ENCODE measurements at regions not wholly inside any gene's neighbourhood (a gene's known extent, or its start where the extent isn't known, plus 50 kb on each side); places are given as distances from the start of the nearest gene placed in this dataset.

DNA sequence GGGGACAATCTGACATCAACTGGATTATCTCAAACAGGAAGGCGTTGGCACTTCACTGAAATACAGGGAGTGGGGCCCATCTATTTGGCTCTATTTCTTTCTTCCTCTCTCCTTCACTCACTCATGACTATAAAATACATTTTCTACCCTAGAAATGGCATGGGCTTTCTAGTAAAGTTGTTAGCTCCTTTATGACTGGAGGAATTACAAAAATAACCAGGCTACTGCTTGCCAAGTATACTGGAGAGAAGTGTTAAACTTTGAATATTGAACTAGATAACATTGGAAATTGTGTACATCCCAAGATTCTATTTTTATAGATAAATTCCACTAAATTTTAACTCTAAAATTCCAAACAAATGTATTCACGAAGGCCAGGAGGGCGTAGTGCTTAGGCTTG lies 255.7 kb upstream of the SORCS1 start:
- H3K27ac Mint-ChIP-seq, result no peak overlapping the region
- no peaks in the 10 kb centered on the region for H3K27me3 Mint-ChIP-seq
- H3K4me3 Mint-ChIP-seq, result no peak overlapping the region
- ChIA-PET POLR2A (no interaction called here), CTCF (no interaction called here)
- DNase-seq (no peak), ATAC-seq (ENCODE audit: low read depth) (no peak)
- peaks cover 11% of the 10 kb centered on the region for H3K4me1 Mint-ChIP-seq
- no peaks in the 10 kb centered on the region for H3K36me3 Mint-ChIP-seq (ENCODE audit: low read depth)
- no peaks in the 10 kb centered on the region for H3K9me3 Mint-ChIP-seq
- TF ChIP-seq, protein P1, sequence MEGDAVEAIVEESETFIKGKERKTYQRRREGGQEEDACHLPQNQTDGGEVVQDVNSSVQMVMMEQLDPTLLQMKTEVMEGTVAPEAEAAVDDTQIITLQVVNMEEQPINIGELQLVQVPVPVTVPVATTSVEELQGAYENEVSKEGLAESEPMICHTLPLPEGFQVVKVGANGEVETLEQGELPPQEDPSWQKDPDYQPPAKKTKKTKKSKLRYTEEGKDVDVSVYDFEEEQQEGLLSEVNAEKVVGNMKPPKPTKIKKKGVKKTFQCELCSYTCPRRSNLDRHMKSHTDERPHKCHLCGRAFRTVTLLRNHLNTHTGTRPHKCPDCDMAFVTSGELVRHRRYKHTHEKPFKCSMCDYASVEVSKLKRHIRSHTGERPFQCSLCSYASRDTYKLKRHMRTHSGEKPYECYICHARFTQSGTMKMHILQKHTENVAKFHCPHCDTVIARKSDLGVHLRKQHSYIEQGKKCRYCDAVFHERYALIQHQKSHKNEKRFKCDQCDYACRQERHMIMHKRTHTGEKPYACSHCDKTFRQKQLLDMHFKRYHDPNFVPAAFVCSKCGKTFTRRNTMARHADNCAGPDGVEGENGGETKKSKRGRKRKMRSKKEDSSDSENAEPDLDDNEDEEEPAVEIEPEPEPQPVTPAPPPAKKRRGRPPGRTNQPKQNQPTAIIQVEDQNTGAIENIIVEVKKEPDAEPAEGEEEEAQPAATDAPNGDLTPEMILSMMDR (IDR thresholded peaks at IDR 0.05), result no peak
- intact Hi-C loops (cut with micrococcal nuclease), result no loop called here

DNA sequence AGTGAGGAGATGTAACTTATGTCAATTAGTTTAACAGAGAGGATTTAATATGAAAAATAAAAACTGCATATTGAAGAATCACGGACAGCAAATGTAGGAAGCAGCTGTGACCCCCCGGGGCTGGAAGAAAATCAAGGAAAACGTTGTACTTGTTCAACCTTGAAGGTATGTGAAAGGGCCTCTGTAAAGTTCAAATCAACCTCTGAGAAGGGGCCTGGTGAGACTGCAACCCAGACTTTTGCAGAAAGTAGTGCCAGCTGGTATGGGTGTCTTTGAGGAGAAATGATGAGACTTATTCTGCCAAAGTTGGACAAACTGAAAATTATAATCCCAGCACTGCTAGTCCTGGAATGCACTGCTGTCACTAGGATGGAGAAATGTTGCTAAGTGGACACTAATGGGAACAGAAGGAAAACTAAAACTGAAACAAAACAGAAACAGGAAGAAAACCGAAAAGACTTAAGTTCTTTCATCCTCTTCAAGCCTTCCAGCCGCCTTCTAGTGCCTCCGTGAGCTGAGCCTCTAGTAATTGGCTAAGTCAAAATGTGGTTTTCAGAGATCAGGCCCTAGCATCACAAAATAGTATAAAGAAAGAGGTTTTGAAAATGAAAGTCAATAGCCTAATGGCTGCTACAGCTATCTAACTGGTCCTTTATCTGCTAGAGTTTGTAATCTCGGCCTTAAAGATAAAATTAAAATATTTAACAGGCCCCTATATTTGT lies 253.7 kb upstream of the SORCS1 start:
- H3K9me3 Mint-ChIP-seq, result no peaks in the 10 kb centered on the region
- no peak for DNase-seq
- CTCF ChIA-PET, result no interaction called here
- intact Hi-C loops (cut with micrococcal nuclease), result loop anchor here (5.0 to 10.0 kb wide), 2 partner anchors 59 to 267 kb away; no protein-coding TSS in a partner anchor
- H3K27ac Mint-ChIP-seq, result peak overlapping the region; percentile 56
- no peaks in the 10 kb centered on the region for H3K27me3 Mint-ChIP-seq
- H3K36me3 Mint-ChIP-seq (ENCODE audit: low read depth), result no peaks in the 10 kb centered on the region
- peak overlapping the region; percentile 2 for H3K4me3 Mint-ChIP-seq
- POLR2A ChIA-PET, result interaction anchor here (0.5 kb wide), 1 partner anchor 15 kb away, joined by 7 read pairs; no protein-coding TSS in a partner anchor
- peaks cover 16% of the 10 kb centered on the region for H3K4me1 Mint-ChIP-seq
- TF ChIP-seq, protein P1 (IDR thresholded peaks at IDR 0.05), result no peak
- no peak for ATAC-seq (ENCODE audit: low read depth)

DNA sequence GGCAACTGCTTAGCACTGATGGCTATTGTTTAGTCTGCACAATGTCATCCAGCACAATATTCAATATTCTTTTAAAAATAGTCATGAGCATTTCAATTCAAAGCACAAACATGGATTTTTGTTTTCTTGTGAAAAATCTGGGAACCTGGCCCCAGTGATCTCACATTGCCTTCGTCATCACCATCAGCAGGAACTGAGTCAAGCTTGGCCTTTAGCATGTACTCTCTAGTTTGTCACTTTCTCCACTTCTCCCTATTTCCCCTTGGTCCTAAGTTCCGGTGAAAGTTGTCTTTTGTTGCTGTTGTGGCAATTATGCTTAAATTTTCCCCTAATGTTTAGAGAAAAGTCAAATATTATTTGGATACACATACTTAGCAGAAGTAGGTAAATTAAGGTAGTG lies 252.9 kb upstream of the SORCS1 start:
- no peak for ATAC-seq (ENCODE audit: low read depth)
- Mint-ChIP-seq H3K27me3 (no peaks in the 10 kb centered on the region), H3K4me3 (no peak overlapping the region), H3K36me3 (ENCODE audit: low read depth) (no peaks in the 10 kb centered on the region), H3K9me3 (no peaks in the 10 kb centered on the region), H3K4me1 (peaks cover 16% of the 10 kb centered on the region), H3K27ac (no peak overlapping the region)
- TF ChIP-seq, protein P1 (IDR thresholded peaks at IDR 0.05), result no peak
- intact Hi-C loops (cut with micrococcal nuclease), result loop anchor here (5.0 to 10.0 kb wide), 2 partner anchors 60 to 267 kb away; no protein-coding TSS in a partner anchor
- POLR2A ChIA-PET, result no interaction called here
- no peak for DNase-seq
- CTCF ChIA-PET, result no interaction called here

DNA sequence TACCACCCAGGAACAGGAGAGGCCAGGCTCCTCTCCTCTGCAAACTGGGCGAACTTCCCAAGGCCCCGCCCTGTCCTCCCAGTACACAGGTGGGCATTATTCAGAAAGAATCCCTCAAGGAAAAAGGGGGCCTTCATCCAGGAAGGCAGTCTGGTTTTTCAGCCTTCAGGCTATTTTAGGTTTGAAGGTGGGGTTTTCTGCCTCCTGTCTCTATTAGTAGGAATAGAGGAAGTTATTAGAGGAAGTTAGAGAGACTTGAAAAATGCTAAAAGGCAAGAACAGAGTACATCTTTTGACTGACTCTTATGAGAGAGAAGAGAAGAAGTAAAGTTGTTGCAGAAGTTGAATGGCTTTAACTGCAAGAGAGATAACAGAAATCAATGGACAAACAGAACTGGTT lies 250.9 kb upstream of the SORCS1 start:
- ChIA-PET CTCF (no interaction called here), POLR2A (no interaction called here)
- H3K4me3 Mint-ChIP-seq, result no peak overlapping the region
- no peaks in the 10 kb centered on the region for H3K36me3 Mint-ChIP-seq (ENCODE audit: low read depth)
- DNase-seq, result no peak
- intact Hi-C loops (cut with micrococcal nuclease), result loop anchor here (5.0 to 10.0 kb wide), 2 partner anchors 62 to 269 kb away; no protein-coding TSS in a partner anchor
- peak overlapping the region; percentile 36 for H3K27ac Mint-ChIP-seq
- H3K27me3 Mint-ChIP-seq, result no peaks in the 10 kb centered on the region
- peak; percentile 21 for ATAC-seq (ENCODE audit: low read depth)
- no peaks in the 10 kb centered on the region for H3K9me3 Mint-ChIP-seq
- TF ChIP-seq, protein P1 (IDR thresholded peaks at IDR 0.05), result no peak
- H3K4me1 Mint-ChIP-seq, result peaks cover 16% of the 10 kb centered on the region

DNA sequence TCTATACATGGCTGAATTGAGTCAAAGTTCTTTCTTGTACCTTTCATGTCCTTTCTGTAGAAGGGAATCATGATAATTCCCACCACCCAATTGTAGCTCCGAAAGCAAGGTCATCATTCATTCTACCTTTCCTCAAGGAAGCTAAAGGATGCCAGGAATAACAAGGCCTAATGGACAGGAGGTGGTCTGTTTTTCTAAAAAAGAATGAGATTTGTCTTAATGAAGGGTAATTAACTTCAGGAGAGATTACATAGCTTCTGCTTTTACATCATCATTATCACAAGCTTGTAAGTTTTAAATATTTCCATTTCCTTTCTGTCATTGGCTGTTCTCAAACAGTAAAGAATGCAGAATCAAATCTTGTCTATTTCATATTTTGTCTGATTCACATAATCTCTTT lies 249.5 kb upstream of the SORCS1 start:
- H3K27ac Mint-ChIP-seq, result no peak overlapping the region
- H3K9me3 Mint-ChIP-seq, result no peaks in the 10 kb centered on the region
- H3K4me3 Mint-ChIP-seq, result no peak overlapping the region
- ATAC-seq (ENCODE audit: low read depth) (no peak), DNase-seq (no peak)
- intact Hi-C loops (cut with micrococcal nuclease), result loop anchor here (10.0 kb wide), 1 partner anchor 271 kb away; no protein-coding TSS in a partner anchor
- H3K4me1 Mint-ChIP-seq, result peaks cover 16% of the 10 kb centered on the region
- TF ChIP-seq, protein P1 (IDR thresholded peaks at IDR 0.05), result no peak
- POLR2A ChIA-PET, result no interaction called here
- CTCF ChIA-PET, result no interaction called here
- no peaks in the 10 kb centered on the region for H3K36me3 Mint-ChIP-seq (ENCODE audit: low read depth)
- H3K27me3 Mint-ChIP-seq, result no peaks in the 10 kb centered on the region
